ENCODE measurements at regions not wholly inside any gene's neighbourhood (a gene's known extent, or its start where the extent isn't known, plus 50 kb on each side); places are given as distances from the start of the nearest gene placed in this dataset.

DNA sequence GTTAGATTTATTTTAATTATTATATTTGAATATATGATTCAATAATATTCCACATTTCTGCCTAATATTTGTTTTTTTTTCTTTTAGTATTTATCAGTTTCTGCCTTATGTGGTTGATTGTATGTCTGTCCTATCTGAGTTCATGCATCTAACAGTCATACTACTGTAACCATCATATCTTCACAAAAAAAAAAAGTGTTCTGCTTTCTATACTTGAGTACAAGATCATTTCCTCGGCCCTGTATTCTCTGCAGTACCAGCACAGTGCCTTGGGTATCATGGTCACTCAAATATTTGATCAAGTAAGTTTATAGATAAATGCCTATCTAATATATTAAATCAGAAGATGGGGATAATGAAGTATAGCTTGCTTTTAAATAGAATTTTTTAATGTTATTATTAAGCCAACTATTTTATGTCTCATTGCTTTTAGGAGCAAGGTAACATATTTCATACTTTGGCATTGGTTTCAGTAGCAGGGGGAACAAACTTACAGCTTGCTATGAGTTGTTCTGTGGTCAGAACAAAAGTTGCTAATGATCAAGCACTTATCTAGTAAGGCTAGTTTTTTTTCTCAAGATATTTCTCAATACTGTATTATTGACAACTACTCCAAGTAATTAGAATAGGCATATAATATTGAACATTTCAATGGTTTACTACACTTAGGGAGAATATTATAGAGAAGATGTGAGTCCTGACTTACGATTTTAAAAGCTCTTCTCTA lies 290.5 kb upstream of the FBXO33 start:
- no peak overlapping the region for H3K27ac ChIP-seq (ENCODE audit: low read depth, low read length)
- no peak overlapping the region for H3K9ac ChIP-seq (ENCODE audit: low read depth, low read length)
- H3K4me3 ChIP-seq (ENCODE audit: low read depth, low read length): no peak overlapping the region
- no peaks in the 10 kb centered on the region for H3K27me3 ChIP-seq (ENCODE audit: control insufficient read depth, insufficient read depth, low read length)
- no peaks in the 10 kb centered on the region for H3K4me1 ChIP-seq (ENCODE audit: control insufficient read depth, insufficient read depth, low read length)
- H3K9me3 ChIP-seq (ENCODE audit: control insufficient read depth, insufficient read depth, low read length): no peaks in the 10 kb centered on the region
- H3K36me3 ChIP-seq (ENCODE audit: control insufficient read depth, insufficient read depth, low read length): no peaks in the 10 kb centered on the region

DNA sequence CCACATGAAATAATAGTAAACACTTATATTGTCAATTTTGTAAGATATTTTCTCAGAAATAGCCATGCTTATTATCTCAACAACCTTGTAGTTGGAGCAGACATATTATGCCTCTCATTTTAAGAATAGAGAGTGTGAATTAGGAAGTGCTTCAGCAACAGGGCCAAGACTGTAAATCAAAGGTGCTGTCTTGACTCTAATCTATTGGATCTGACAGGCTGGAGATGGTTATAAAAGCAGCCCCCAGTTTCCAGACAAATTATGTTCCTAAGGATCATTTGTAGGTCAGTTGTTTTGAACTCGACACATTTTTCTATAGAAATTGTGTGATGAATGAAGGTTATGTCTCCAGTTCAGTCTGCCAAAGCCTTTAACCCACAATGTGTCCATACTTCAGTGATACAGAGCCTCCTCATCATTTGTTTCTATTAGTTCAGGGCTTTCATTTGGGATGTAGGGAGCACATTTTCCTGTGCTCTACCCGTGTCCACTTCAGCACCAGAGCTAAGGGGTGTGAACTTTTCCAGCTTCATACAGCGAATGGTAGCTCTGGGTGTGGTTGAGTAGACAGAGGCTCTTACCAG lies 284.8 kb upstream of the FBXO33 start:
- no peak overlapping the region for H3K27ac ChIP-seq (ENCODE audit: low read depth, low read length)
- no peaks in the 10 kb centered on the region for H3K27me3 ChIP-seq (ENCODE audit: control insufficient read depth, insufficient read depth, low read length)
- H3K4me3 ChIP-seq (ENCODE audit: low read depth, low read length): no peak overlapping the region
- H3K9me3 ChIP-seq (ENCODE audit: control insufficient read depth, insufficient read depth, low read length): no peaks in the 10 kb centered on the region
- H3K36me3 ChIP-seq (ENCODE audit: control insufficient read depth, insufficient read depth, low read length): no peaks in the 10 kb centered on the region
- H3K9ac ChIP-seq (ENCODE audit: low read depth, low read length): no peak overlapping the region
- peaks cover 5% of the 10 kb centered on the region for H3K4me1 ChIP-seq (ENCODE audit: control insufficient read depth, insufficient read depth, low read length)

DNA sequence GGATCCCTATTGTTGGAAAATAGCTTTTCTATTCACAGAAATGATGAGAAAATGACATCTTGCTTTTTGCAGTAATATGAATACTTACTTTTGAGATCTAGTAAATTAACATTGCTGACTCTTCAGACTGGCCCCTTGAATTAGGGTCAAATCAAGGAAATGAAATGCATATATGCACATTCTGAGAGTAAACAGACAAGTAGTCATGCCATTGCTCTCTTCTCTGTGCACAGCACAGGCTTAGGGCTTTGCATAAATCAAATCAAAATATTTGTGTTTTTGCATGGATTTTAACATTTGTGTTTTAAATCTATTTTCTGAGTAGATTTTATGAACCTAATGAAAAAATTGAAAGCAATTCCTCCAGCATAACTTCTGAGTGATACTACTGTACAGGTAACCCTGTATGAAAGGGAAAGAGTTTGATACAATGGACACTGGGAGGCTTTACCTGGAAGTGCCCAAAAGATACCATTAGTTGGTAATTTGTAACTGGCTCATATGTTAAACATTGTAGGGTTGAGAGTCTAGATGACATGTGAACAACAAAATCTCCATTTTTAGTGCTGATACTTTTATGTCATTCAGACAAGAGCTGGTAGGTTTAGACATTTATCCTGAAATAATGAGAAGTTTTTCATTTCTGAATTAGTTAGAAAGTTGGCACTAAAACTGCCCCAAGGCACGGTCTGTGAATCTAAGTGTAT lies 280.2 kb upstream of the FBXO33 start:
- H3K27me3 ChIP-seq (ENCODE audit: control insufficient read depth, insufficient read depth, low read length): no peaks in the 10 kb centered on the region
- peaks cover 5% of the 10 kb centered on the region for H3K4me1 ChIP-seq (ENCODE audit: control insufficient read depth, insufficient read depth, low read length)
- H3K9me3 ChIP-seq (ENCODE audit: control insufficient read depth, insufficient read depth, low read length): no peaks in the 10 kb centered on the region
- H3K9ac ChIP-seq (ENCODE audit: low read depth, low read length): no peak overlapping the region
- H3K4me3 ChIP-seq (ENCODE audit: low read depth, low read length): no peak overlapping the region
- H3K36me3 ChIP-seq (ENCODE audit: control insufficient read depth, insufficient read depth, low read length): no peaks in the 10 kb centered on the region
- no peak overlapping the region for H3K27ac ChIP-seq (ENCODE audit: low read depth, low read length)

DNA sequence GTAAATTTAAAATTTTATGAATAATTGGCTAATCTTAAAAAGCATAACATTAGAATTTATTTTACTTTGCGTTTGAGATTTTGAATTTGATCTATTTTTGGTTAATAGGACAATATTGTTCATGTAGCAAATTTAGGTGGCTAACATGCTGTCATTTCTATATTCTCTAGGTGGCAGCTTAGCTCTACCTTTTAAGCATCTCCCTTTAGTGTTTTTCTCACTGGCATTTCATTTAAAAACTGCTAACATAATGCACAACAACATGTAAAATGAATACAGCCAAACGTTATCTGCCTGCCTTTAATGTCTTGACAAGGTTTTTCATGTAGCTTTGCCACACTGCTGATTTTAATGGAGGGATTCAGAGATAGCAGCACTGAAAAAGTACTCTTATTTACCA lies 272.4 kb upstream of the FBXO33 start:
- H3K4me3 ChIP-seq (ENCODE audit: low read depth, low read length): no peak overlapping the region
- no peak overlapping the region for H3K27ac ChIP-seq (ENCODE audit: low read depth, low read length)
- H3K27me3 ChIP-seq (ENCODE audit: control insufficient read depth, insufficient read depth, low read length): no peaks in the 10 kb centered on the region
- no peaks in the 10 kb centered on the region for H3K4me1 ChIP-seq (ENCODE audit: control insufficient read depth, insufficient read depth, low read length)
- peaks cover 9% of the 10 kb centered on the region for H3K9me3 ChIP-seq (ENCODE audit: control insufficient read depth, insufficient read depth, low read length)
- no peak overlapping the region for H3K9ac ChIP-seq (ENCODE audit: low read depth, low read length)
- H3K36me3 ChIP-seq (ENCODE audit: control insufficient read depth, insufficient read depth, low read length): no peaks in the 10 kb centered on the region

DNA sequence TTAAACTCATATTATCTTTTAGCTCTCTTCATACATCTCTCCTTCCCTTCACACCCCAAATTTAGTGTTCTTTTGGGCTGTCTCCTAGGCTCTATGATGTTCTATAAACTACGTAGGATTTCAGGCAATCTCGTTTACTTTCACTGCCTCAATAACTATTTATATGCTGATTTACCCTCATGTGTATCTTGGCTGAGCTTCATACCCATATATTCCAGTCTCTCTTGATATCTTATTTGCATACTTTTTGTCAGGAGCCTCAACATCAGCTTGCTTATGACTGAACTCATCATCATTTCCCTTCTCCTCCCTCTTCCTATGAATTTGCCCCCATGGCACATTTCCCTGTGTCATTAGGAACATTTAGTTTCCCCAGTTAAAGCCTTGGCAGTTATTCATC lies 262.1 kb upstream of the FBXO33 start:
- no peak overlapping the region for H3K27ac ChIP-seq (ENCODE audit: low read depth, low read length)
- no peaks in the 10 kb centered on the region for H3K4me1 ChIP-seq (ENCODE audit: control insufficient read depth, insufficient read depth, low read length)
- H3K9ac ChIP-seq (ENCODE audit: low read depth, low read length): no peak overlapping the region
- no peak overlapping the region for H3K4me3 ChIP-seq (ENCODE audit: low read depth, low read length)
- H3K36me3 ChIP-seq (ENCODE audit: control insufficient read depth, insufficient read depth, low read length): no peaks in the 10 kb centered on the region
- no peaks in the 10 kb centered on the region for H3K27me3 ChIP-seq (ENCODE audit: control insufficient read depth, insufficient read depth, low read length)
- no peaks in the 10 kb centered on the region for H3K9me3 ChIP-seq (ENCODE audit: control insufficient read depth, insufficient read depth, low read length)

DNA sequence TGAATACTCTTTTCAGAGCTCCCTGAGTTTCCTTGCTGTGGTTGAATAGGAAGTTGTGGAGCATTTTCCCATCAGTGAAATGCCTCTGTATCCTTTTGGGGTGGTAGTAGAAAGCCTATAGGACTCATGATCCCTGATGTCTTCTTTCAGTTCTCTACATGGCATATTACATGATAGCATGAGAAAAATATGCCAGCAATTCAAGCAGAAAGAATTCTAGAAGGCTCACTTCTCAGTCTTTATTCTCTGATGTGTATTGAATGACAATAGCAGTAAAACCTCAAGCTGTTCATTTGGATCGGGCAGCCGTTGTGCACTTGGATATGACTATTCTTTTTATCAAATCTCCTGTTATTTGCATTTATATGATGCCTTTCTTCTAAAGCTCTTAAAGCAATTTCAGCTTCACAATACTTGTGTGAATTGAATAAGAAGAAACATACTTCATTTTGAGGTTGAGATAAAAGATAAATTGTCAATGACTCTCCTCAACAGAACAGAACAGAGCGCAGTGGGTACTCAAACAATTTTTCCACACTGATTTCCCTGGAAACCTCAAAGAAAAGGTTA lies 251.5 kb upstream of the FBXO33 start:
- H3K4me1 ChIP-seq (ENCODE audit: control insufficient read depth, insufficient read depth, low read length): peaks cover 5% of the 10 kb centered on the region
- H3K27me3 ChIP-seq (ENCODE audit: control insufficient read depth, insufficient read depth, low read length): no peaks in the 10 kb centered on the region
- no peak overlapping the region for H3K9ac ChIP-seq (ENCODE audit: low read depth, low read length)
- no peak overlapping the region for H3K27ac ChIP-seq (ENCODE audit: low read depth, low read length)
- H3K36me3 ChIP-seq (ENCODE audit: control insufficient read depth, insufficient read depth, low read length): no peaks in the 10 kb centered on the region
- no peak overlapping the region for H3K4me3 ChIP-seq (ENCODE audit: low read depth, low read length)
- H3K9me3 ChIP-seq (ENCODE audit: control insufficient read depth, insufficient read depth, low read length): no peaks in the 10 kb centered on the region

DNA sequence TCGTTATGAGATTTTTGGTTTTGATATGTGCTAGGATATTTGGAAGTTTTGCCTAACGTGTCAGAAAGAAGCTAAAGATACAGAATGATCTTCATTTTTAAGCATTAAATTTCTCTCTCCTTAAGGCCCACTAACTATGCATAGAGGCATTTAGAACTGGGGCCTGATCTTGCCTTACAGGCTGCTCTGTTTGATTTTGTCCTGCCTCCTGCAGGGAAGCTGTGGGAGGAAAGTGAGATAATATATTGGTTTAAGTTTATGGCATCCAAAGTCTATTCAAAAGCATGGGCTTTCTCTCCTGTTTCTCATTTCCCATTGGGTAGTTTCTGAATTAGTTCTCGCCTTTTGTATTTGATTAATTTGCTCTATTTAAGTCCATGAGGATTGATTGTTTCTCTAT lies 250.3 kb upstream of the FBXO33 start:
- Histone ChIP-seq H3K27me3 (ENCODE audit: control insufficient read depth, insufficient read depth, low read length) (no peaks in the 10 kb centered on the region), H3K36me3 (ENCODE audit: control insufficient read depth, insufficient read depth, low read length) (no peaks in the 10 kb centered on the region), H3K27ac (ENCODE audit: low read depth, low read length) (peak overlapping the region; percentile 10), H3K9ac (ENCODE audit: low read depth, low read length) (no peak overlapping the region), H3K9me3 (ENCODE audit: control insufficient read depth, insufficient read depth, low read length) (no peaks in the 10 kb centered on the region), H3K4me1 (ENCODE audit: control insufficient read depth, insufficient read depth, low read length) (peaks cover 5% of the 10 kb centered on the region), H3K4me3 (ENCODE audit: low read depth, low read length) (no peak overlapping the region)

DNA sequence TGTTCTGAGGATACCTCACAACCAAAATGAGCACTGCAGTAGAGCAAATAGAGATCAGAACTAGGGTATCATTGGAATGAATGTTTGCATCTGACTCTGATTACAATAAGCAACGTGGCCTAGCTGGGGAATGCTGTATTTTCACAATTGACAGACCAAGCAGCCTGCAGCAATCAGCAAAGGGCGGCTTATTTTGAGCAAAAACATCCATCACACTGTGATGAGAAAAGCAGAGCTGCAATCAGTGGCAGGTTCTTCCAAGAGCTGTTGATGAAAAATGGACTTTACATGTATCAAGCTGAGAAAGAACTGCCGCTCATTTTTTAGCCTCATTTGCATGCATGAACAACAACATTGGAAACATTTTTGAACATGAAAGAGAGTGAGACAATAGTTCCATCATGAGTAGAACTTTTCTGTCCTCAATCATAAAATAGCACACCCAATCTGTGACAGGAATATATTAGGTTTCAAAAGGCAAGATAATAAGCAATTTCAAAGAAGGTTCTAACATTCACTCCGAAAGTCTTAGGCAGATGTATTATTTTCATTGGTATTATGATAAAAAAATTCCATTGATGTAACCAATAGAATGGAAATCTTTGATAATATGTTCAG lies 249.7 kb upstream of the FBXO33 start:
- Histone ChIP-seq H3K27me3 (ENCODE audit: control insufficient read depth, insufficient read depth, low read length) (no peaks in the 10 kb centered on the region), H3K36me3 (ENCODE audit: control insufficient read depth, insufficient read depth, low read length) (no peaks in the 10 kb centered on the region), H3K9ac (ENCODE audit: low read depth, low read length) (no peak overlapping the region), H3K27ac (ENCODE audit: low read depth, low read length) (no peak overlapping the region), H3K4me1 (ENCODE audit: control insufficient read depth, insufficient read depth, low read length) (peaks cover 5% of the 10 kb centered on the region), H3K9me3 (ENCODE audit: control insufficient read depth, insufficient read depth, low read length) (no peaks in the 10 kb centered on the region), H3K4me3 (ENCODE audit: low read depth, low read length) (no peak overlapping the region)

DNA sequence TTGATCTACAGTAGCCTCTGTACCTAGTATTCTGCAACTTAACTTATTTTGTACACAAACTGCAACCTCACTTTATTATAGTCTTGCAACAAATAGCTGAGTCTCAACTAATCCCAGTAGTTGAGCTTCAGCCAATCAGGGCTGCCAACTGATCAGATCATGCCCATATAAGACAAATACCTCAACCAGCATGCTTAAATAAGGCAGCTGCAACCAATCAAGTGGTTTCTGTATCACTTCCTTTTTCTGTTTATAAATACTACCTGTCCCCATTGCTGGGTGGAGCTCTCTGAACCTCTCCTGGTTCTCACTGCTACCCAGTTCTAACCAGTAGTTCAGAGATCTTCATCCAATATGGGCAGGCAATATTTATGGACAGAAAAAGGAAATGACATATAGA lies 248.5 kb upstream of the FBXO33 start:
- Histone ChIP-seq H3K4me1 (ENCODE audit: control insufficient read depth, insufficient read depth, low read length) (peaks cover 5% of the 10 kb centered on the region), H3K9ac (ENCODE audit: low read depth, low read length) (no peak overlapping the region), H3K27ac (ENCODE audit: low read depth, low read length) (no peak overlapping the region), H3K27me3 (ENCODE audit: control insufficient read depth, insufficient read depth, low read length) (no peaks in the 10 kb centered on the region), H3K9me3 (ENCODE audit: control insufficient read depth, insufficient read depth, low read length) (no peaks in the 10 kb centered on the region), H3K4me3 (ENCODE audit: low read depth, low read length) (no peak overlapping the region), H3K36me3 (ENCODE audit: control insufficient read depth, insufficient read depth, low read length) (no peaks in the 10 kb centered on the region)

DNA sequence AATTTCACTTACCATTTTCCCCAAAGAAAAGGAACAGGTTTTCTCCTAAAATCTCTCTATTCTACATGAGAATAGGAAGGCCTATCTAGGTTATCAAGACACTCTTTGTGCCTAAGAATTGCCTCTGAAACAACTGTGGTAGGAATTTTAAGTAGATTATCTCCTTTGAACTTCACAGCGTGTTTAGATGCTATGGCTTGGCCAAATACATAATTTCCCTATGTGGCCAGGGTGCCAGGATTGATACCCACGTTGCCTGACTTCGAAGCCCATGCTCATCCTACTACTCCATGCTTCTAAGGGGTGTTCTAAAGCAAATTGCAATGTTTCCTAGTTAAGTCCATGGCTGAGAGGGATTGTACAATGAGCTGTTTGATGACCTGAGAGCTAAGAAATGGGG lies 241.5 kb upstream of the FBXO33 start:
- H3K9me3 ChIP-seq (ENCODE audit: control insufficient read depth, insufficient read depth, low read length): no peaks in the 10 kb centered on the region
- no peaks in the 10 kb centered on the region for H3K36me3 ChIP-seq (ENCODE audit: control insufficient read depth, insufficient read depth, low read length)
- H3K27ac ChIP-seq (ENCODE audit: low read depth, low read length): peak overlapping the region; percentile 56
- no peak overlapping the region for H3K4me3 ChIP-seq (ENCODE audit: low read depth, low read length)
- no peak overlapping the region for H3K9ac ChIP-seq (ENCODE audit: low read depth, low read length)
- peaks cover 31% of the 10 kb centered on the region for H3K4me1 ChIP-seq (ENCODE audit: control insufficient read depth, insufficient read depth, low read length)
- H3K27me3 ChIP-seq (ENCODE audit: control insufficient read depth, insufficient read depth, low read length): no peaks in the 10 kb centered on the region

All from HUES48 (cell line).